GM19351 (cell line): ENCODE measurements at regions not wholly inside any gene's neighbourhood (a gene's known extent, or its start where the extent isn't known, plus 50 kb on each side); places are given as distances from the start of the nearest gene placed in this dataset.

Experiments used
- ATAC-seq: cut with Tn5 transposase; IDR thresholded peaks from one replicate; pipeline ENCODE4 v1.9.1; 2021; ENCODE audit warnings: mild to moderate bottlenecking, moderate library complexity; ENCODE audit not compliant: unreplicated experiment

- ATAC-seq: no peak
Observed at GRCh38 chr6:167437888-167438484, 113.1 kb downstream of the TTLL2 start.

DNA sequence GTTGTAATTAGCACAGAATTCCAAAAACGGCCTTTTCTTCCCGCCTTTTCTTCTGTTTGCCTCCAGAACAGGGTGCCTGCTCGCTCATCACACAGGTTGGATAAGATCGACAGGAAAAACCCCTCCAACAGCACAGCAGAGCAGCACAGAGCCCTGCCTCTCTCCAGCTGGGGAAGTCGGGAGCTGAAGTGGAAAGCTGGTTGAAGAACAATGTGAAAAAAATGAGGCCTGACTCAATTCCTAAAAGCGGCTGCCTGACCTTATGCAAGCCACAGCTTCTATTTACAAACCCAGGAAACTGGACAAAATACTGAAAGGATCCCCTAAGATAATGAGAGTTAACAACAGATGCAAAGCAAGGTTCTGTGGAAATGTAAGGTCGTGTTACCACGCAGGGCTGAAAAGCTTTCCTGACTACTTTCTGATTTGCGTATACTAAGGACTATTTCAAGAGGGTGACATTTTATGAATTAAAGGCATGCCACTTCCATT, 116.9 kb downstream of the TTLL2 start:
- no peak for ATAC-seq

DNA sequence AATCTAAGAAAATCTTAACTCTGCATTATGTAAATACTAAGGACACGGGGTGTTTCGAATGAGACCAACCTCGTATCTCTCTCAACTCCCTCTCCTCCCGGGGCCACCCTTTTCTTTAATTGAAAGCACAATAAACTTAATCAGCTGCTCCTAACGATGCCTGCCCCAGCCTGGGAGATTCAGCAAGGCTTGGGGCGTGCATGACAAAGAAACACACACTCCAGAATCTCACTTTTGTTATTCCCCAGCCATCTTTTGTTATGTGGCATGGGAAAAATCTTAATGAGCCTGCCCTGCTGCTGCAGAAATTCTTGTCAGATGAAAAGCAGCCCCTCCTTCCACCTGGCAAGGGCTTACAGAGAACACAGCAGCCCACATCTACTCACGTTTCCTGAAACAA, 117.4 kb downstream of the TTLL2 start:
- no peak for ATAC-seq

DNA sequence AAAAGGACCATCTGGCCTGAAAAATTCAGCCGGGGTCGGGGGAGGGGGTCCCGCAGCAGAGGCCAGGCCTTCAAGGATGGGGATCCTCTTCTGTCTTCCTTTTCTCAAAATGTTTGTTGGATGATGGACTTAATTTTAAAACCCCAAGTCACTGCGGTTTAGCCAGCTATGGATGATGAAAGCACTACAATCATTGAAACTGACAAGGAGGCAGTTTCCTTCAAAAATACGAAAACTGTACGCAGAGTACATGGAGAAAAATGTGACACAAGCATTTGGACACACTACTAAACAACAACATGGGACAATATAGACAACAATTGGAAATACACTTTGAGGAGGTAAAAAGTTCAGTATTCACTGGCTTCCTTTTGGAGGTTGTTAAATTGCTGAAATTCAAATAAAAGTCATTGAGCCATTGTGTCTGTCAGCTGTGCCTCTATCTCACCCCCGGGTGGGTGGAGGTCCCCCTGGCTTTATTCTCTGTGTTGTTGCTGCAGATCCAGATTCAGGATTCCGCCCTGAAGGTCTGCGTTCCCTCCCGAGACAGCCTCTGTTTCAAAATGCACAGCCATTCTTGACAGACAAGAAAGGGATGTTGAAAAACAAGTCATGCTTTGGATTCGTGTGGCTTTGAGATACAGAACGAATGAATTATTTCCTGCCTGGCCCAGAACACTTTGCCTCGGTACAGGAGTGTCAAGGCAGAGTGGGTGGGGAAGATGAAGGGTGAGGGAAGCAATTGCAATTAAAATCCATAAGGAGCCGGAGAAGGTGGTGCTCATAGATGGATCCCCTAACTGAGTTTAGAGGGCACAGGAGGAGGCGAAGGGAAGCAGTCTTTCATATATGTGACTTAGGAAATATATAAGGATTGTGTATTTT, 118.2 kb downstream of the TTLL2 start:
- ATAC-seq: no peak

DNA sequence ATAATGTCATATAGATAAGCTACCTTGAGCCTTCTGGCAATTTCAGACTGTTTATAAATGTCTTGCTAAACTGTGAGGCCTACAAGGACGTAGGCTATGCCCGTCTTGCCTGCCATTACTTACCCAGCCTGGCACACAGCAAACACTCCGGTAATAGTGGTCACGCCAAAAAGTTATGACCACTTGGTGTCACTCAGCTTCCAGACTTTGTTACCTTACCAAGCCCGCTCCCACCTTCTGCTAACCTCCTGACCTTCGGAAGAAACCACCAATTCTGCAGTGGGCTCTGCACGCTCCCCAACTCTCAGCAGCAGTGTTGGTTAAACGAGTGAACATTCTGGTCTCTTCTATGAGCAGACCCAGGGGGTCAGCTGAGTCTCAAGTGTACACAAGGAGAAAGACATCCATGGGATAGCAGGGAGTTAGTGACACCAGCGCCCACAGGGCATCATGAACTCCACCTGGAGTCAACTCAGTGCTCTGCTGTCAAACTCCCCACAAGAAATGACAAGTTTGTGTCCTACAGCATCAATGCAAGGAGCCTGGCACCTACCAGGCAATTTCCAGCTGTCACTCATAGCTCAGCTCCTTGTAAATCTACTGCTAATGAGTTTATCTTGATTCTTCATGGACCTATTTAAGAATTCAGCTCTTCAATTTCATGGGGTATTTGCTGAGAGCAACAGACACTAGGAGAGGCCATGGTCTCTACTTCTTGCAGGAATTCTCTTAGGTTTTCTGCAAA, 119.9 kb downstream of the TTLL2 start:
- ATAC-seq: no peak

DNA sequence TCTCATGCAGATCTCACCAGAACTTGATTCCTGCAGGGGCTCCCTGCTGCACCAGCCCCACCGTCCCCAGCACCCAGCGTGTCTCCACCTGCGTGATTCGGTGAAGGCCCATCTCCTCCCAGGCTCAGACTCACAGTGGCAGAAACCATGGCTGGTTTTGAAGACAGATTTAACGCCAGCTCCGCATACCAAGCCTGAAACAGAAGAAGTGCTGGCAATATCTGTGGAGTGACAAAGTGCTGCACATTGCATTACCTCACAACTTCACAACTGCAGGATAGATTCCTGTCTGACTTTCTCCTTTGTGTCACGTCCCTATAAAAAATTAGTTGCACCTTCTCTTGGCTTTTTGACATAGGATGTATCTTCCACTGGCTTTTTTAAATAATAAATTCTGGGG, 120.7 kb downstream of the TTLL2 start:
- no peak for ATAC-seq

- no peak for ATAC-seq
Observed at GRCh38 chr6:167446046-167446445, 121.2 kb downstream of the TTLL2 start.

- no peak for ATAC-seq
Observed at GRCh38 chr6:167446971-167447370, 122.1 kb downstream of the TTLL2 start.

DNA sequence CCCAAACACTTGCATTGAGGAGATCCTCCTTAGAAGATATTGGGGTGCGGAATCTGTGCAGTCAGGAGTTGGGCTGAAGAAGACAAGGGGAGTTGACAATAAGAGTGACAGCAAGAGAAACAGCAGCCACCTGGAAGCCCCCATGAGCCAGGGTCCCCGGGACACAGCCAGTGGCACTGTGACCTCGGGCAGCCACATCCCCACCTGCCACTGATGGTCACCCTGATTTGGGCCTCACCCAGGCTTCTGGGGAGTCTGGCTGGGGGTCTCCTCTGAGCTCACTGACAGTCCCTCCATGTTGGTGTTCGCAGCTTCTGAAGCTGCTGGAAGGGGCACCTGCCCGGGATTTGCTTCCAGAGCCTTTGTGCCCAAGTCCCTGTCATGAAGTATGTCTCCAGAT, 123.5 kb downstream of the TTLL2 start:
- no peak for ATAC-seq

- no peak for ATAC-seq
Observed at GRCh38 chr6:167449094-167449861, 124.4 kb downstream of the TTLL2 start.

- no peak for ATAC-seq
Observed at GRCh38 chr6:167450626-167451025, 125.7 kb downstream of the TTLL2 start.

GRCh38 chr6:167452338-167453081, 127.6 kb downstream of the TTLL2 start:
- no peak for ATAC-seq

DNA sequence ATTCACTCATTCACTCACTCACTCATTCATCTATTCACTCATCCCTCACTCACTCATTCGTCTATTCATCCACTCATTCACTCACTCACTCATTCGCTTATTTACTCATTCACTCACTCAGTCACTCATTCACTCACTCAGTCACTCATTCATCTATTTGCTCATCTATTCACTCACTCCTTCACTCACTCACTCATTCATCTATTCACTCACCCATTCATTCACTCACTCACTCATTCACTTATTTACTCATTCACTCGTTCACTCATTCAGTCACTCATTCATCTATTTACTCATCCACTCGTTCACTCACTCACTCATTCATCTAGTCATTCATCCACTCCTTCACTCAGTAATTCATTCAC, 128.2 kb downstream of the TTLL2 start:
- no peak for ATAC-seq

DNA sequence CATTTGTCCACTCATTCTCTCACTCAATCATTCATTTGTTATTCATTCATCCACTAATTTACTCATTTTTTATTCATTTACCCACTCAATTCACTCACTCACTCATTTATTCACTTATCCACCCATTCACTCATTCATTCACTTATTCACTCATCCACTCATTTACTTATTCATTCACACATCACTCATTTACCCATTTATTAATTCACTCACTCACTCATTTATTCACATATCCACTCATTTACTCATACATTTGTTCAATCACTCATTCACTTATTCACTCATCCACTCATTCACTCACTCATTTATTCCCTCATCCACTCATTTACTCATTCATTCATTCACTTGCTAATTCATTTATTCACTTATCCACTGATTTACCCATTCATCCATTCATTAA, 129.1 kb downstream of the TTLL2 start:
- ATAC-seq: no peak

DNA sequence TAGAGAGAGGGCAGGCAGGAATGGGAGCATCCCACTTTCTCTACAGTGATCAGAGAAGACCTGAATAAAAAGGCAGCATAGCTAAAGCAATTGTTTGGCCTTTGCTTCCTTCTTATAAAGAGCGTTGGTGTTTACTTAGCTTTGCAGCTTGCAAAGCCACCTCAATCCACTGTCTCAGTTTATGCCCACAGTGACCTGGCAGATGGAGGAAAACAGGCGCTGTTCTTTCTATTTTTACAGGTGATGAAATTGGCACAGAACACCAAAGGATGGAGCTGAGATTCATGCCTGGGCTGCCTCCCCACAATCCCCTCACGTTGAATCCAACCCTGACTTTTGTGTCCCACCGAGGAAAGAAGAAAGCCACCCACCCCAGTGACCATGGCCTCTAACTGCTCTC, 130.5 kb downstream of the TTLL2 start:
- ATAC-seq: no peak

DNA sequence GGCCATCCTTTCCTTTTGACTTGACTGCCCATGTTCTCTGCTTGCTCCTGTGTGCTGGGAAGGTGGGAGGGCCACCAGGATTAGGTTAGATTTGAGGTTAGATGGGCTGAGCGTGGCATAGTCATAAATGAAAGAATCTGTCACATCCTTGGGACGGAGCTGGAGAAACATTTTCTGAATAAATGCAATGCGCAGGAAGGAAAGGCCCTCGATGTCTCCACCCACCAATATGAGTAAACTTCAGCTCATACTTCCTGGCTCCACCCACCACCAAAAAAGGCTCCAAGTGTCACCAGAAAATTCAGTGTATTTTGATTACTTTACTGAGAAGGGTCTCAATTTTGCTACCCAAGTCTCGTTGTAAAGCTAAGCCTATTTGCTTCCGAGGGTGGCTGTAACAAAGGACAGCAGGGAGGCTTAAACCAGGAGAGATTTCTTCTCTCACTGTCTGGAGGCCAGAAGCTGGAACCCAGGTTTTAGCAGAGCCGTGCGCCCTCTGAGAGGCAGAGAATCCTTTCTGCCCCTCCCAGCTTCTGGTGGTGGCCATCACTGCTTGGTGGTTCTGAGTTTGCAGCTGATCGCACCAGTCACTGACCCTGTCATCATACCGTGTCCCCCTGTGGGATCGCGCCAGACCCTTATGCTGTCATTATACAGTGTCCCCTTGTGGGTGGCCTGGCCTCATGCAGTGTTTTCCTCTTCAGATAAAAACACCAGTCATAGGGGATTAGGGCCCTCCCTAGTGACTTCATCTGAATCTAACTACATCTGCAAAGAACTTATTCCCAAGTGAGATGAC, 137.8 kb downstream of the TTLL2 start:
- no peak for ATAC-seq

DNA sequence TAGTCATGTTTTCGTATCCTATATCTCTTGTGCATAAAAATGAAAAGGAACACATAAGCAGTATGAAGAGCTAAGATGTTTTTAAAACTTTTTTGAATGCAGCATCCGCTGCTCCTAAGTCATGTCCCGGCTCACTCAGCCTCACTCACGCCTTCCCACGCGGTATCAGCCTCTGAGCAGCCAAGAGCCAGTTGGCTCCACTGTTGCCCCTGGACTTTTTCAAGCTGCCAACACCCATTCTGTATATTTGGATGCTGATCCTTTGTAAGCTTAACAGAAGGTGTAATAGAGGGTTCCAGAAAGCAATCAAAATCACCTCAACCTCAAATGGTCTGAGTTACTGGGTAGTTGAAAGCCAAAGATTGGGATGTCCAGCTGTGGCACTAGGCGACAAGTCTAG, 139.3 kb downstream of the TTLL2 start:
- no peak for ATAC-seq

DNA sequence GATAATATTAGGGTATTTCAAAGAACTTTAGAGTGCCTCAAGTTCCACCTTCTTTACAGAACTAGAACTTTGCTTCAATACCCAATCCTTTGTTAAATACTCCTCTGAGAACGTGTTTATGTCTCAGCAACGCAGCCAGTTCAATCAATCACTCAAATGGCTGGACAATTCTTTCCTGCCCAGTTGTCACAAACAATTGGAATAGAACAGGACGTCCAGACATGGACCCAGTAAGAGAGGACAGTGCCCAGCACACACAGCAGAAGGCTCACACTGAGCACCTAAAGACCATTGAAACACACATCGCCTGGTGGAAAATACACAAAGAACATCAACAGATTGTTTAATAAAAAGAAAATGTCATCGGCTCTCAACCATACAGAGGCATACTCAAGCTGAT, 140.6 kb downstream of the TTLL2 start:
- no peak for ATAC-seq

- no peak for ATAC-seq
Observed at GRCh38 chr6:167467282-167467681, 142.4 kb downstream of the TTLL2 start.
